A673 (cell line): ENCODE measurements at regions not wholly inside any gene's neighbourhood (a gene's known extent, or its start where the extent isn't known, plus 50 kb on each side); places are given as distances from the start of the nearest gene placed in this dataset.

Source experiments
- EZH2 ChIP-seq: fragments of 200-600 bp; sonication (generic); IDR thresholded peaks from 2 replicates; pipeline ENCODE4 v1.6.1; 2017; ENCODE audit warnings: borderline replicate concordance, low read depth, mild to moderate bottlenecking, mixed read lengths, antibody characterized with exemption, low read length; ENCODE audit not compliant: poor library complexity, severe bottlenecking
- TF ChIP-seq, protein P1 (sequence below): fragments of 300-800, 200-600 bp; sonication (generic); conservative IDR thresholded peaks from 2 replicates; pipeline ENCODE4 v1.5.1; 2017; ENCODE audit warnings: low read depth, mild to moderate bottlenecking, antibody characterized with exemption, low read length, moderate library complexity, mixed read lengths

DNA sequence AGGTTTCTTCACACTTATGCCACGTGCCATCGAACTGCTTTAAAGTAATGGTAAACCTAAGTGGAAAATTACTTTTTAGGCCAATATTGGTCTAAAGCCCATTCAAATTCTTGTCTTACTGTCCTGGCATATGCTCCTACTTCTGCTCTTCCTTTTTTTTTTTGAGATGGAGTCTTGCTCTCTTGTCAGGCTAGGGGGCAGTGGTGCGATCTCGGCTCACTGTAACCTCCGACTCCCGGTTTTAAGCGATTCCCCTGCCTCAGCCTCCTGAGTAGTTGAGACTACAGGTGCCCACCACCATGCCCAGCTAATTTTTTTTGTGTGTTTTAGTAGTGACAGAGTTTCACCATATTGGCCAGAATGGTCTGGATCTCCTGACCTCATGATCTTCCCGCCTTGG lies 129.0 kb upstream of the TECRL start:
- TF ChIP-seq, protein P1, sequence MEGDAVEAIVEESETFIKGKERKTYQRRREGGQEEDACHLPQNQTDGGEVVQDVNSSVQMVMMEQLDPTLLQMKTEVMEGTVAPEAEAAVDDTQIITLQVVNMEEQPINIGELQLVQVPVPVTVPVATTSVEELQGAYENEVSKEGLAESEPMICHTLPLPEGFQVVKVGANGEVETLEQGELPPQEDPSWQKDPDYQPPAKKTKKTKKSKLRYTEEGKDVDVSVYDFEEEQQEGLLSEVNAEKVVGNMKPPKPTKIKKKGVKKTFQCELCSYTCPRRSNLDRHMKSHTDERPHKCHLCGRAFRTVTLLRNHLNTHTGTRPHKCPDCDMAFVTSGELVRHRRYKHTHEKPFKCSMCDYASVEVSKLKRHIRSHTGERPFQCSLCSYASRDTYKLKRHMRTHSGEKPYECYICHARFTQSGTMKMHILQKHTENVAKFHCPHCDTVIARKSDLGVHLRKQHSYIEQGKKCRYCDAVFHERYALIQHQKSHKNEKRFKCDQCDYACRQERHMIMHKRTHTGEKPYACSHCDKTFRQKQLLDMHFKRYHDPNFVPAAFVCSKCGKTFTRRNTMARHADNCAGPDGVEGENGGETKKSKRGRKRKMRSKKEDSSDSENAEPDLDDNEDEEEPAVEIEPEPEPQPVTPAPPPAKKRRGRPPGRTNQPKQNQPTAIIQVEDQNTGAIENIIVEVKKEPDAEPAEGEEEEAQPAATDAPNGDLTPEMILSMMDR: peak; percentile 31
- TF ChIP-seq EZH2: no peak
